HPDE6-E6E7 (cell line): ENCODE measurements at regions not wholly inside any gene's neighbourhood (a gene's known extent, or its start where the extent isn't known, plus 50 kb on each side); places are given as distances from the start of the nearest gene placed in this dataset.
"Not testable (repeated sequence)": the region's sequence is repeated elsewhere in the genome, so short reads cannot be mapped to it uniquely, and the experiment has no call there.

Experiments
- DNase-seq: peaks from one replicate; pipeline ENCODE4 v3.0.0; 2011; ENCODE audit warnings: missing footprints; ENCODE audit errors: extremely low spot score

- no peak for DNase-seq
Measured at GRCh38 chr3:148477375-148477774, 220.3 kb upstream of the AGTR1 start.

DNA sequence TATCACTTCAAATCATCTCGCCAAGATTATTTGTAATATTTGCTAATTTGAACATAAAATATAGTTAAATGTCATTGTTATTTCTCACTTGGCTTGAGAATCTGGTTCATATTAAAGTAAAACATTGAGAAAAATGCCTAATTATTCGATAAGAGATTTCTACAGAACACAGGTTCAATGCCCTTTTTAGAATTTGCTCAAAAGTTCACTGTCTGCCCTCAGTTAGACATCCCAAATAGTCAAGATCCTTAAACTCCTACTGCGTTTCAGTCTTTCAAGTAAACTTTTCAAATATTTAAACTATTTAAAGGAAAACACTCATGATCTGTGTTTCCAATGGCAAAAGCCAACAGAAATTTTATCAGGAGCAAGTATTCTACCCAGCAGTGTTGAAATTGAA is 204.1 kb upstream of the AGTR1 start:
- no peak for DNase-seq

GRCh38 chr3:148494451-148494850 is 203.3 kb upstream of the AGTR1 start:
- no peak for DNase-seq

GRCh38 chr3:148500881-148501280 is 196.8 kb upstream of the AGTR1 start:
- DNase-seq, result no peak

- no peak for DNase-seq
Measured at GRCh38 chr3:148510116-148510515, 187.6 kb upstream of the AGTR1 start.

- DNase-seq, result no peak
Measured at GRCh38 chr3:148510561-148510960, 187.1 kb upstream of the AGTR1 start.

DNA sequence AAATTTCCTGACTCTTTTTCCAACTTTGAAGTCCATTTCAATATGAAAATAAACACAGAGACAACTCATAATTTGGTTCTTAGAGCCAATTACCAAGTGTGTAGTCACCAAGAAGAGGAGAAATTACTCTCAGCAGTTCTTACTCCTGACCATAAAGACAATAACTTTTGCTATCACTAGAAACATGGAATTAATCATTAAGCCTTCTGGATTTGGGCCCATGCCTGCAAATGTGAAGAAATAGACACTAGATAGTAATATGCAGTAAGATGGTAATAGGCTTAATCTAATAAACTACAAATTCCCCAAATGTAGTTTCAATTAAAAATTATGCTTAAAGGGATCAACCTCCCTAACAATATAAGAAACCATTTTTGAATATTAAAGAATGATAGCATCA is 185.1 kb upstream of the AGTR1 start:
- DNase-seq, result no peak

GRCh38 chr3:148513096-148513543 is 184.6 kb upstream of the AGTR1 start:
- DNase-seq, result no peak

GRCh38 chr3:148518520-148518919 is 179.2 kb upstream of the AGTR1 start:
- DNase-seq, result no peak

GRCh38 chr3:148525621-148526020 is 172.1 kb upstream of the AGTR1 start:
- not testable (repeated sequence) for DNase-seq

DNA sequence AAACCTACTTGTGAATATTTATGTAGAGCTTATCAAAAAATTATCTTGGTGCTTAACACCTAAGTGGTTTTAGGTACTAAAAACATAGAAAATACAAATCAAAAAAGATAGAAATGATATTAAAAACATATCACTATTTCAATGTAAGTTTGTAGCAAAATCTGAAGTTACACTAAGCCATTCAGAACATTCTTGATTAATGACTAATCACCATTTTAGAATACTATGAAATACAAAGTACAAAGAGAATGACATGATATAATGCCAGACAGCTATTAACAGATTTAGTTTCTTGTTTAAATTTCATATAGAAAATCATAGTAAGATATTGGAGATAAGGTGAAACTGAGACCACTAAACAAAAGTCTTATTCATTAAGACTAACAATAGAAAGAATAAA is 169.7 kb upstream of the AGTR1 start:
- no peak for DNase-seq

DNA sequence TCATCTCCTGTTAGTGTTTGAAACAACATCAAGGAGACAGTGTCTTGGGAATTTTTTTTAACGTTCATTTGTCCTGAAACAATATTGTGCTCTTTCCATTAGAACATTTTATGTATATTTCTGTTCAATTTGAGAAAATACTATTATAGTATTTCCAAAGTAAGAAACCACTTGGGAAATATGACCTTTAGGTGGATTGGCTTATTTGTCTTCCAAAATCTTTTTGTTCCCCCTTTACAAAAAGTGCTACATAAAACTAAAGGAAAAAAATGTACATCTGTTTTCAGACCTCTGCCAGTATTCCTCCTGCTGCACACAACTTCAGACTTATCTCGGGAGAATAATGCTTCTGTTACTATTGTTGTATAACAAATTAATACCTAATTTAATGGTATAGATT is 165.9 kb upstream of the AGTR1 start:
- no peak for DNase-seq

DNA sequence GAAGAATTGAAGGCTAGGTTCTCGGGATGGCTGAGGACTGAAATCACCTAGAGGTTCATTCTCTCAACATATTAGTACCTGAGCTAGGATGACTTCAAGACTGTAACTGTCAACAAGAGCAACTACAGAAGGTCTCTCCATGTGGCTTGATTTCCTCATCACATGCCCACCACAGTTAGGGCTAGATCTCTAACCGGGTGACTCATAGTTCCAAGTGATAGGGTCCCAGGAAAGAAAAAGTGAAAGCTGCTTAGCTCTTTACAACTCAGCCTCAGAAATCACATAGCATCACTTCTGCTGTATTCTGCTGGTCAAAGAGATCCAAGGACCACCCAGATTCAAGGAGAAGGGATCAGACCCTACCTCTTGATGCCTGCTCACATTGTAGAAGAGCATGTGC is 165.4 kb upstream of the AGTR1 start:
- DNase-seq, result no peak

DNA sequence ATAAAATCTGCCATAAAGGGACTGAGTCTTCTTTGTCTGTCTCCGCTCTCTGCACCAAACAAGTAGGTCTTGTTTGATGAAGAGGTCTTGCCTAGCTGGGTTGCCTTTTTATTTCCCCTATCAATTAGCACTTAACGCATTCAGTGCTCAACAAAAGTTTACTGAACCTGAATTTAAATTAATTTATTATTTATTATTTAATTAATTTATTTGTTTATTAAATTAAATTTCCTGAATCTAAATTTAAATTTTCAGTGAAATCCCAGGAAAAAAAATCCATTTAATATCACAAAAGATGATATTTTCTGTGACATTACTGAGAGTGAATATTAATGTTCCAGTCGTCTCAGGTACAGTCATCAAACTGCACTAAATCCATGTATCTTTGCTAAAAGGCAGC is 164.9 kb upstream of the AGTR1 start:
- DNase-seq, result no peak

DNA sequence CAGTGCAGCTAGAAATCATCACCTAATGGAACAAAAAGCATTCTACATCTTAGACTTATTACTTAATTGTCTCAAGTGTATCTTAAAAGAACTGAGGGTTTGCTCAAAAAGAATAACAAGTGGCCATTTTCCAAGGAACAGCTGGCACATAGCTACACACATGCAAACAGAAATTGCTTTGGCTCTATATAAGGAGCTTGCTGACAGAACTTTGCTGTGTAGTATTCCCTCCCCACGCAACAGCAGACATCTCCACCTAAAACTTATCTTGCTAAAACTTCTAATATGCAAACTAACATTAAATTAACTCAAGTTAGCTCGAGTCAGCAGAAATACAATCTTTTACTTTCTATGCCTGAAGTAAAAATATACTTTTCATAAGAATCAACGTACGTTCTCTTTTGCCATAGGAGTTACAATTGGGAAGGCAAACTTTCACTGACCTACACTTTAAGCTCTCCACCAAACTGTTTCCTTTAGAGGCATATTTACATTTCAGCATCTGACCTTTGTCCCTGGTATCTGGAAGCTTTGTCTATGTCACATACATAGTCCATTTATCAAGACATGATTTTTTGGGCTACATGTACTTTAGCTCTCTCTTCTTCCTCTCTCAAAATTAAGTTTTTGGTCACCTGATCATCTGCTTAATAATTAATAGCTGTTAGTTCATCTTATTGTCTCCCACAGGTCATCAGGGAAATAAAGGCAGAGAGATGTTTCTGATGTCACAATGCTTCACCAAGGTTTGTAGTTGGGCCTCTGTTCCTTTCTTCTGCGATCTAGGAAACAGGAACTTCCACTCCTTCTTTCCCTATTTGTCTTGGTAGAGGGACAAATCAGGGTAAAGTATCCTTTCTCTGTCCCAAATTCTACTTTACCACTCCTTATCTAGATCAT is 163.4 kb upstream of the AGTR1 start:
- DNase-seq, result no peak

- no peak for DNase-seq
Measured at GRCh38 chr3:148535001-148535400, 162.7 kb upstream of the AGTR1 start.

GRCh38 chr3:148540266-148540665 is 157.4 kb upstream of the AGTR1 start:
- DNase-seq, result no peak

DNA sequence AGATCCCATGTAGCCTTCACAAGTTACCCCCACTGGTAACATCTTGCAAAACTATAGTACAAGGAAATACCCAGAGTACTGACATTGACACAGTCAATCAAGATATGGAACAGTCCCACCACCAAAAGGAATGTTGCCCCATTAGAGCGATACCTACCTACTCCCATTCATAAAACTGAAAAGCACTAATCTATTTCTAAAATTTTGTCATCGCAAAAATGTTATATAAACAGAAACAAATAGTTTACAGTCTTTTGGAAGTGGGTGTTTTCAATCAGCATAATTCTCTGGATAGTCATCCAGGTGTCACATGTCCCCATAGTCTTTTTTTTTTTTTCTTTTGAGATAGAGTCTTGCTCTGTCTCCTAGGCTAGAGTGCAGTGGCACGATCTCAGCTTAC is 156.9 kb upstream of the AGTR1 start:
- DNase-seq, result no peak

- no peak for DNase-seq
Measured at GRCh38 chr3:148546959-148547358, 150.7 kb upstream of the AGTR1 start.

GRCh38 chr3:148551767-148552260 is 145.9 kb upstream of the AGTR1 start:
- no peak for DNase-seq

DNA sequence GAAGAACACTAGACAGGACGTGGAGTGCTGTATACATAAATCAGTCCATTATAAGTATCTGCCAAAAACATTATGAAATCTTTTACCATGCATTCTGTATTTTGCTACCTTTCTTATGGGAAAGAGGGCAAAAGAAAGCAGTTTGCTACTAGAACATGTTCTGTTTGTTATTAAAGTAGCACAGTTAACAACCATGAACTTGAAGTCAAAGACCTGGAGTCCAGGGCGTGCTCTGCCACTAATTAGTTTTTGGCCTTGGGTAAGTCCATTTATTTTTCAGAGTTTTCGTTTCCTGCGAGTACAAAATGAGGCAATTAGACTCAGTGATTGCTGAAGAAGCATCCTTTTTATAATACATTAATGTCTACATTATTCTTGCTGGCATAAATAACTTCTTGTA is 143.3 kb upstream of the AGTR1 start:
- no peak for DNase-seq

- no peak for DNase-seq
Measured at GRCh38 chr3:148556664-148557063, 141.0 kb upstream of the AGTR1 start.

DNA sequence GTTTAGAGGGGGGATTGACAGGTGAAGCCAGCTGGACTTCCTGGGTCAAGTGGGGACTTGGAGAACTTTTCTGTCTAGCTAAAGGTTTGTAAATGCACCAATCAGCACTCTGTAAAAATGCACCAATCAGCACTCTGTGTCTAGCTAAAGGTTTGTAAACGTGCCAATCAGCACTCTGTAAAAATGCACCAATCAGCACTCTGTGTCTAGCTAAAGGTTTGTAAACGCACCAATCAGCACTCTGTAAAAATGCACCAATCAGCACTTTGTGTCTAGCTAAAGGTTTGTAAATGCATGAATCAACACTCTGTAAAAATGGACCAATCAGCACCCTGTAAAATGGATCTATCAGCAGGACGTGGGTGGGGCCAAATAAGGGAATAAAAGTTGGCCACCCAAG is 120.1 kb upstream of the AGTR1 start:
- DNase-seq, result not testable (repeated sequence)

DNA sequence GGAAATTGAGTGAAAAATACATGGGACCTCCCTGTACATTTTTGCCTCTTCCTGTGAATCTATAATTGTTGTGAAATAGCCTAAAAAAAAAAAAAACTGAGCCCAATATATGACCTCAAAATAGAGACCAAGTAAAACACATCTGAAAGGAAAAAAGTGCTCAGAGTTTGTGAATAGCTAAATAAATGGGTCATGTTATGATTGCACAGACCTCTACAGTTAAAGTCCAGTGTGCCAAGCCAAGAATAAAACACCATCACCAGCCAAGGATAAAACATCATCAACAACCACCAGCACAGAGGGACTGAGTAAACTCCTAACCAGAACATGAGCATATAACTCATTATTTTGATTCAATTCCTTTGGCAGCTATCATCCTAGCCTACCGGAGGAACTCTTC is 115.6 kb upstream of the AGTR1 start:
- no peak for DNase-seq
